ENCODE measurements at regions not wholly inside any gene's neighbourhood (a gene's known extent, or its start where the extent isn't known, plus 50 kb on each side); places are given as distances from the start of the nearest gene placed in this dataset.

DNA sequence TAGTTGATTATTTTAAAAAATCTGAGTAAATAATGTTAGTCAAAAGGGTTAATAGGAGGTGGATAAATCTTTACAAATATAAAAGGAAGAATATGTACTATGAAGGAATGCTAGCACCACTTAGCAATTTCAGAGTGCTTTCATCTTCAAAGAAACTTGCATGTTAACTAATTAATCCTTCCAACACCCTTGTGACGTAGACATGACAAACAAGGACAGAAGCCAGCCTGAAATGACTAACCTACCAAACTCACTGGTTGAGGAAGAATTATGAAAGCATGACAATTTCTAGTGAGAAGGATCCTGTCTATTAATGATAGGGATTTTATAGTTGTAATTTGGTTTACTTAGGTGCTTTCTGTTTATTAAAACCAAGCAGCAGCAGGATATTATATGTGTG lies 468.0 kb upstream of the FZD8 start:
- no peaks in the 10 kb centered on the region for H3K9me3 ChIP-seq
- H3K4me1 ChIP-seq, result peaks cover 0 to 11% (median 5%) of the 10 kb centered on the region in 9 donors
- no peak overlapping the region for H3K4me3 ChIP-seq
- H3K27ac ChIP-seq, result no peak overlapping the region
- ATAC-seq, result no peak
- TF ChIP-seq, protein P1, sequence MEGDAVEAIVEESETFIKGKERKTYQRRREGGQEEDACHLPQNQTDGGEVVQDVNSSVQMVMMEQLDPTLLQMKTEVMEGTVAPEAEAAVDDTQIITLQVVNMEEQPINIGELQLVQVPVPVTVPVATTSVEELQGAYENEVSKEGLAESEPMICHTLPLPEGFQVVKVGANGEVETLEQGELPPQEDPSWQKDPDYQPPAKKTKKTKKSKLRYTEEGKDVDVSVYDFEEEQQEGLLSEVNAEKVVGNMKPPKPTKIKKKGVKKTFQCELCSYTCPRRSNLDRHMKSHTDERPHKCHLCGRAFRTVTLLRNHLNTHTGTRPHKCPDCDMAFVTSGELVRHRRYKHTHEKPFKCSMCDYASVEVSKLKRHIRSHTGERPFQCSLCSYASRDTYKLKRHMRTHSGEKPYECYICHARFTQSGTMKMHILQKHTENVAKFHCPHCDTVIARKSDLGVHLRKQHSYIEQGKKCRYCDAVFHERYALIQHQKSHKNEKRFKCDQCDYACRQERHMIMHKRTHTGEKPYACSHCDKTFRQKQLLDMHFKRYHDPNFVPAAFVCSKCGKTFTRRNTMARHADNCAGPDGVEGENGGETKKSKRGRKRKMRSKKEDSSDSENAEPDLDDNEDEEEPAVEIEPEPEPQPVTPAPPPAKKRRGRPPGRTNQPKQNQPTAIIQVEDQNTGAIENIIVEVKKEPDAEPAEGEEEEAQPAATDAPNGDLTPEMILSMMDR (IDR thresholded peaks at IDR 0.05), result no peak
- whole genome bisulfite sequencing, 2 donors, result 56 to 70% methylated on average over 1 of the region's 1 CpG
- H3K27me3 ChIP-seq, result no peaks in the 10 kb centered on the region
- DNase-seq, result no peak
- intact Hi-C loops (cut with DNase I), result no loop called here
- H3K36me3 ChIP-seq, result no peaks in the 10 kb centered on the region

DNA sequence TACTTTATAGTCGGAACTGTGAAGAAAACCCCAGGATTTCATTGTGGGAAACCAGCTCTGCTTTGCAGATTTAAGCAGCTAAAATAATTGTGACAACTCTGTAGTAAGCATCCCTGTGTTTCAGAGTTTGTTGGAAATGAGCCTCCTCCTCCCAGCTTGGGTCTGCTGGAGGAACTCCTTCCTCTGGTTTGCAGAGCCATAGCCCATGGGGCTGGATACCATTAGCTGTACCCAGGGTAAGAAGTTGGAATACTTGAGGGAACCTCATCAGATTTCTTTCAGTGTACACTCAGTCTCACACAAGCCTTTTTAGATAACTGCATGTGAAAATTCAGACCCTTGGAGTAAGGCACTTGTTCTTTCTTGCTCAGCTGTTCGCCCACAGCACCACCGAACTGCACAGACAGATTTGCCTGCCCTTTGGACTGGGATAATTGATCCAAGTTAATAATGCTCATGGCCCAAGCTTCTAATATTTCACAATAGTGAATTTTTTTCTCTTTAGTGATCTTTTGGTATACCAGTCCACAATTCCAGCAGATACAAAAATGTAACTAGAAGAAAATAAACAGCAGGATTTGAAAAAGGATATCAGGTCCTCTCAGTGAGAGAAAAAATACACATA lies 467.4 kb upstream of the FZD8 start:
- Histone ChIP-seq H3K27me3 (no peaks in the 10 kb centered on the region), H3K27ac (no peak overlapping the region), H3K4me1 (peaks cover 0 to 7% (median 0%) of the 10 kb centered on the region in 9 donors), H3K36me3 (no peaks in the 10 kb centered on the region), H3K4me3 (no peak overlapping the region), H3K9me3 (no peaks in the 10 kb centered on the region)
- WGBS, 2 donors, result 90 to 93% methylated on average over 3 of the region's 3 CpGs
- intact Hi-C loops (cut with DNase I), result no loop called here
- no peak for ATAC-seq
- DNase-seq, result no peak
- TF ChIP-seq, protein P1 (IDR thresholded peaks at IDR 0.05), result no peak

DNA sequence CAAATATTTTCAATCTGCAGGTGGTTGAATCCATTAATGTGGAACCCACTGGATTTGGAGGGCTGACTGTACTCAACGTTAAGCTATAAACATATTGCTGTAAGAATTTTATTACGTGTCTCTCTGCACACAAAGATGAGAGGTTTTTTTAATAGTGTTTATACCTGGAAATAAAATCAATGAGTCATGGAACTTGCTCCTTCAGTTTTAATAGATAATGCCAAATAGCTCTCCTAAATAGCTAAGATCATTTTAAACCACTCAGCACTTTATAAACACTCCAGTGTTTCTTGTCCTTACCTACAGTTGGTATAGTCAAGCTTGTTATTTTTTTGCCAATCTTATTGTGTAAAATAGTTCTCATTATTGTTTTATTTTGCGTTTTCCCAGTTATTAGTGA lies 455.6 kb upstream of the FZD8 start:
- intact Hi-C loops (cut with DNase I), result no loop called here

DNA sequence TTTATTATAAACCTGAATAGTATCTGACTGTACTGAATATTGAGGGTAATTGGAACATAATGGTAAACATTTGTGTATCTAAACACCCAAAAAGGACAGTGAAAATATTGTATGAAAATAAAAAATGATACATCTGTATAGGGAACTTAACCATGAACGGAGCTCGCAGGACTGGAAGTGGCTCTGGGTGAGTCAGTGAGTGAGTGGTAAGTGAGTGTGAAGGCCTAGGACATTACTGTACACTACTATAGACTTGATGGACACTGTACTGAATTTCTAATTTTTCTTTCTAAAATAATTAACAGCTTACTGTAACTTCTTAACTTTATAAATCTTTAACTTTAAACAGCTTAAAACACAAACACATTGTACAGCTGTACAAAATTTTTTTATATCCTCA lies 454.5 kb upstream of the FZD8 start:
- whole genome bisulfite sequencing, 2 donors, result 80 to 100% methylated on average over 2 of the region's 2 CpGs
- Histone ChIP-seq H3K36me3 (no peaks in the 10 kb centered on the region), H3K27me3 (no peaks in the 10 kb centered on the region), H3K4me3 (no peak overlapping the region), H3K4me1 (no peaks in the 10 kb centered on the region), H3K27ac (no peak overlapping the region), H3K9me3 (peaks cover 0 to 40% (median 4%) of the 10 kb centered on the region in 11 donors)
- no peak for DNase-seq
- intact Hi-C loops (cut with DNase I), result no loop called here
- TF ChIP-seq, protein P1 (IDR thresholded peaks at IDR 0.05), result no peak
- no peak for ATAC-seq

More for the DNA sequence above, 455.6 kb upstream of the FZD8 start:
- no peak for ATAC-seq
- peaks cover 0 to 46% (median 4%) of the 10 kb centered on the region in 11 donors for H3K9me3 ChIP-seq
- 92 to 94% methylated on average over 3 of the region's 3 CpGs for WGBS, 2 donors
- H3K36me3 ChIP-seq, result no peaks in the 10 kb centered on the region
- no peaks in the 10 kb centered on the region for H3K4me1 ChIP-seq
- H3K4me3 ChIP-seq, result no peak overlapping the region
- TF ChIP-seq, protein P1 (IDR thresholded peaks at IDR 0.05), result no peak
- no peak for DNase-seq
- no peaks in the 10 kb centered on the region for H3K27me3 ChIP-seq
- H3K27ac ChIP-seq, result no peak overlapping the region

Data from heart right ventricle (tissue), 16 donors.